WTC11 (cell line): ENCODE measurements at regions not wholly inside any gene's neighbourhood (a gene's known extent, or its start where the extent isn't known, plus 50 kb on each side); places are given as distances from the start of the nearest gene placed in this dataset.
A peak's percentile ranks its signal among the peaks of the same experiment; 100 is the strongest.

ENCODE experiments used
- ATAC-seq: fragments of 200-7000 bp; cut with Tn5 transposase; 2 replicates; pipeline ENCODE4 v1.10.0; 2021; ENCODE audit warnings: mild to moderate bottlenecking, moderate library complexity
- CTCF ChIA-PET: fragments of 300-600 bp; sonication (Branson Sonifier 250); formaldehyde crosslinking; loops from one replicate; lab custom pipeline; 2021; ENCODE audit warnings: antibody characterized with exemption; lab: Charles Lee
- POLR2A ChIA-PET: fragments of 350-600 bp; sonication (Branson Sonifier 250); formaldehyde crosslinking; loops from one replicate; lab custom pipeline; 2021; ENCODE audit warnings: antibody characterized with exemption; lab: Charles Lee
- DNase-seq: peaks from one replicate; pipeline ENCODE4 v3.0.0; 2021; ENCODE audit warnings: low spot score
- H3K27ac Mint-ChIP-seq: 2 replicates; pipeline ENCODE4 v1.8.0; 2021; ENCODE audit warnings: mixed read lengths
- H3K27me3 Mint-ChIP-seq: 2 replicates; pipeline ENCODE4 v1.8.0; 2021; ENCODE audit warnings: low read depth, mild to moderate bottlenecking, moderate library complexity, mixed read lengths
- H3K36me3 Mint-ChIP-seq: 2 replicates; pipeline ENCODE4 v1.8.0; 2021; ENCODE audit warnings: mixed read lengths
- H3K4me1 Mint-ChIP-seq: 2 replicates; pipeline ENCODE4 v1.8.0; 2022; ENCODE audit warnings: mixed read lengths
- H3K4me3 Mint-ChIP-seq: 2 replicates; pipeline ENCODE4 v1.8.0; 2021; ENCODE audit warnings: mild to moderate bottlenecking, moderate library complexity, mixed read lengths
- H3K9me3 Mint-ChIP-seq: 2 replicates; pipeline ENCODE4 v1.8.0; 2021; ENCODE audit warnings: mixed read lengths
- FOXJ3 ChIP-seq: sonication (generic); formaldehyde crosslinking; IDR thresholded peaks from 2 replicates; pipeline ENCODE4 v1.9.0; 2021; ENCODE audit warnings: missing genetic modification reagents, mild to moderate bottlenecking, borderline replicate concordance
- FOXK1 ChIP-seq: sonication (generic); formaldehyde crosslinking; IDR thresholded peaks from 2 replicates; pipeline ENCODE4 v1.8.0; 2022; ENCODE audit warnings: mild to moderate bottlenecking, moderate library complexity, missing genetic modification reagents
- FOXP1 ChIP-seq: sonication (generic); formaldehyde crosslinking; IDR thresholded peaks from 2 replicates; pipeline ENCODE4 v1.8.0; 2022; ENCODE audit warnings: missing genetic modification reagents, mild to moderate bottlenecking, moderate library complexity, borderline replicate concordance
- NFATC4 ChIP-seq: fragments of 250-450 bp; sonication (Bioruptor Pico); IDR thresholded peaks from 2 replicates; pipeline ENCODE4 v1.9.0; 2021; ENCODE audit warnings: mild to moderate bottlenecking
- NR1H2 ChIP-seq: sonication (generic); formaldehyde crosslinking; IDR thresholded peaks from 2 replicates; pipeline ENCODE4 v1.9.0; 2021; ENCODE audit warnings: mild to moderate bottlenecking, moderate library complexity, missing genetic modification reagents
- NR3C1 ChIP-seq: sonication (generic); formaldehyde crosslinking; conservative IDR thresholded peaks from 2 replicates; pipeline ENCODE4 v1.8.1; 2023; ENCODE audit warnings: low read depth, mild to moderate bottlenecking, missing genetic modification reagents
- RELA ChIP-seq: sonication (generic); formaldehyde crosslinking; IDR thresholded peaks from 2 replicates; pipeline ENCODE4 v1.8.1; 2022; ENCODE audit warnings: missing genetic modification reagents, mild to moderate bottlenecking, borderline replicate concordance
- SP1 ChIP-seq: sonication (generic); formaldehyde crosslinking; conservative IDR thresholded peaks from 2 replicates; pipeline ENCODE4 v1.8.1; 2022; ENCODE audit warnings: missing genetic modification reagents
- ZNF121 ChIP-seq: sonication (generic); formaldehyde crosslinking; IDR thresholded peaks from 2 replicates; pipeline ENCODE4 v1.8.0; 2023; ENCODE audit warnings: missing genetic modification reagents
- ZNF138 ChIP-seq: sonication (generic); formaldehyde crosslinking; conservative IDR thresholded peaks from 2 replicates; pipeline ENCODE4 v1.8.1; 2022; ENCODE audit warnings: mild to moderate bottlenecking, moderate library complexity, missing genetic modification reagents
- ZNF263 ChIP-seq: sonication (generic); formaldehyde crosslinking; IDR thresholded peaks from 2 replicates; pipeline ENCODE4 v1.8.1; 2022; ENCODE audit warnings: low read depth, mild to moderate bottlenecking, moderate library complexity, missing genetic modification reagents
- ZNF671 ChIP-seq: fragments of 250-450 bp; sonication (Bioruptor Pico); IDR thresholded peaks from 2 replicates; pipeline ENCODE4 v1.8.0; 2021; ENCODE audit warnings: mild to moderate bottlenecking
- TF ChIP-seq, protein P1 (sequence below): sonication (generic); formaldehyde crosslinking; IDR thresholded peaks from 2 replicates; pipeline ENCODE4 v1.8.0; 2022; ENCODE audit warnings: missing genetic modification reagents
- TF ChIP-seq, protein P2 (sequence below): sonication (generic); formaldehyde crosslinking; conservative IDR thresholded peaks from 2 replicates; pipeline ENCODE4 v1.8.1; 2023; ENCODE audit warnings: mild to moderate bottlenecking, low read depth, missing genetic modification reagents, moderate library complexity
- TF ChIP-seq, protein P3 (sequence below): sonication (generic); formaldehyde crosslinking; IDR thresholded peaks from 2 replicates; pipeline ENCODE4 v1.8.0; 2022; ENCODE audit warnings: mild to moderate bottlenecking, missing genetic modification reagents
- TF ChIP-seq, protein P4 (sequence below): sonication (generic); formaldehyde crosslinking; IDR thresholded peaks from 2 replicates; pipeline ENCODE4 v1.8.1; 2022; ENCODE audit warnings: mild to moderate bottlenecking, missing genetic modification reagents, moderate library complexity, borderline replicate concordance
- TF ChIP-seq, protein P5 (sequence below): fragments of 250-450 bp; sonication (Bioruptor Pico); IDR thresholded peaks from 2 replicates; pipeline ENCODE4 v2.1.2; 2022; ENCODE audit warnings: mild to moderate bottlenecking, moderate library complexity
- TF ChIP-seq, protein P6 (sequence below): sonication (generic); formaldehyde crosslinking; IDR thresholded peaks from 2 replicates; pipeline ENCODE4 v1.8.1; 2023; ENCODE audit warnings: mild to moderate bottlenecking, moderate library complexity, missing genetic modification reagents
- TF ChIP-seq, protein P7 (sequence below): sonication (generic); formaldehyde crosslinking; IDR thresholded peaks from 2 replicates; pipeline ENCODE4 v1.8.0; 2022; ENCODE audit warnings: mild to moderate bottlenecking, missing genetic modification reagents
- TF ChIP-seq, protein P8 (sequence below): sonication (generic); formaldehyde crosslinking; IDR thresholded peaks from 2 replicates; pipeline ENCODE4 v1.8.1; 2022; ENCODE audit warnings: low read depth, mild to moderate bottlenecking, moderate library complexity, missing genetic modification reagents, borderline replicate concordance

DNA sequence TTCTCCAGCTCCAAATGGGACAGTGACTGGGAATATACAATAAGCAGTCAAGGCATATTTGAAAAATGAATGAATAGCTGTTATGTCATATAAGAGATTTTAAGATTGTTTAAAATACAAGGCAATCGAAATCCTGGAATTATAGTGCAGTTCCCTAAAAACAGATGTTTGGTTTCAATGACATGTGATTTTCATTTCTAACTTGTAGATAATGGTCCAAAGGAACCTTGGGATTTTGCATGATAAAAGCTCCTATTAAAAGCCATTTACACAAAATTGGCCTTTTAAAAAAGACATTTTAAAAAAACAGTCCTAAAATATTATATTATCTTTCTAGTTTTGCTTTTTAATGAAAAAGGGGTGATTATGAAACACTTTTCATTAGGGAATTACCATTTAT, 905.1 kb downstream of the GALC start (continued):
- TF ChIP-seq, protein P1, sequence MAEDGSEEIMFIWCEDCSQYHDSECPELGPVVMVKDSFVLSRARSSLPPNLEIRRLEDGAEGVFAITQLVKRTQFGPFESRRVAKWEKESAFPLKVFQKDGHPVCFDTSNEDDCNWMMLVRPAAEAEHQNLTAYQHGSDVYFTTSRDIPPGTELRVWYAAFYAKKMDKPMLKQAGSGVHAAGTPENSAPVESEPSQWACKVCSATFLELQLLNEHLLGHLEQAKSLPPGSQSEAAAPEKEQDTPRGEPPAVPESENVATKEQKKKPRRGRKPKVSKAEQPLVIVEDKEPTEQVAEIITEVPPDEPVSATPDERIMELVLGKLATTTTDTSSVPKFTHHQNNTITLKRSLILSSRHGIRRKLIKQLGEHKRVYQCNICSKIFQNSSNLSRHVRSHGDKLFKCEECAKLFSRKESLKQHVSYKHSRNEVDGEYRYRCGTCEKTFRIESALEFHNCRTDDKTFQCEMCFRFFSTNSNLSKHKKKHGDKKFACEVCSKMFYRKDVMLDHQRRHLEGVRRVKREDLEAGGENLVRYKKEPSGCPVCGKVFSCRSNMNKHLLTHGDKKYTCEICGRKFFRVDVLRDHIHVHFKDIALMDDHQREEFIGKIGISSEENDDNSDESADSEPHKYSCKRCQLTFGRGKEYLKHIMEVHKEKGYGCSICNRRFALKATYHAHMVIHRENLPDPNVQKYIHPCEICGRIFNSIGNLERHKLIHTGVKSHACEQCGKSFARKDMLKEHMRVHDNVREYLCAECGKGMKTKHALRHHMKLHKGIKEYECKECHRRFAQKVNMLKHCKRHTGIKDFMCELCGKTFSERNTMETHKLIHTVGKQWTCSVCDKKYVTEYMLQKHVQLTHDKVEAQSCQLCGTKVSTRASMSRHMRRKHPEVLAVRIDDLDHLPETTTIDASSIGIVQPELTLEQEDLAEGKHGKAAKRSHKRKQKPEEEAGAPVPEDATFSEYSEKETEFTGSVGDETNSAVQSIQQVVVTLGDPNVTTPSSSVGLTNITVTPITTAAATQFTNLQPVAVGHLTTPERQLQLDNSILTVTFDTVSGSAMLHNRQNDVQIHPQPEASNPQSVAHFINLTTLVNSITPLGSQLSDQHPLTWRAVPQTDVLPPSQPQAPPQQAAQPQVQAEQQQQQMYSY (CRISPR knock-in tag): no peak
- TF ChIP-seq, protein P2, sequence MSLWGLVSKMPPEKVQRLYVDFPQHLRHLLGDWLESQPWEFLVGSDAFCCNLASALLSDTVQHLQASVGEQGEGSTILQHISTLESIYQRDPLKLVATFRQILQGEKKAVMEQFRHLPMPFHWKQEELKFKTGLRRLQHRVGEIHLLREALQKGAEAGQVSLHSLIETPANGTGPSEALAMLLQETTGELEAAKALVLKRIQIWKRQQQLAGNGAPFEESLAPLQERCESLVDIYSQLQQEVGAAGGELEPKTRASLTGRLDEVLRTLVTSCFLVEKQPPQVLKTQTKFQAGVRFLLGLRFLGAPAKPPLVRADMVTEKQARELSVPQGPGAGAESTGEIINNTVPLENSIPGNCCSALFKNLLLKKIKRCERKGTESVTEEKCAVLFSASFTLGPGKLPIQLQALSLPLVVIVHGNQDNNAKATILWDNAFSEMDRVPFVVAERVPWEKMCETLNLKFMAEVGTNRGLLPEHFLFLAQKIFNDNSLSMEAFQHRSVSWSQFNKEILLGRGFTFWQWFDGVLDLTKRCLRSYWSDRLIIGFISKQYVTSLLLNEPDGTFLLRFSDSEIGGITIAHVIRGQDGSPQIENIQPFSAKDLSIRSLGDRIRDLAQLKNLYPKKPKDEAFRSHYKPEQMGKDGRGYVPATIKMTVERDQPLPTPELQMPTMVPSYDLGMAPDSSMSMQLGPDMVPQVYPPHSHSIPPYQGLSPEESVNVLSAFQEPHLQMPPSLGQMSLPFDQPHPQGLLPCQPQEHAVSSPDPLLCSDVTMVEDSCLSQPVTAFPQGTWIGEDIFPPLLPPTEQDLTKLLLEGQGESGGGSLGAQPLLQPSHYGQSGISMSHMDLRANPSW (CRISPR knock-in tag): no peak
- TF ChIP-seq, protein P3, sequence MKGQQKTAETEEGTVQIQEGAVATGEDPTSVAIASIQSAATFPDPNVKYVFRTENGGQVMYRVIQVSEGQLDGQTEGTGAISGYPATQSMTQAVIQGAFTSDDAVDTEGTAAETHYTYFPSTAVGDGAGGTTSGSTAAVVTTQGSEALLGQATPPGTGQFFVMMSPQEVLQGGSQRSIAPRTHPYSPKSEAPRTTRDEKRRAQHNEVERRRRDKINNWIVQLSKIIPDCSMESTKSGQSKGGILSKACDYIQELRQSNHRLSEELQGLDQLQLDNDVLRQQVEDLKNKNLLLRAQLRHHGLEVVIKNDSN (CRISPR knock-in tag): no peak
- TF ChIP-seq NR1H2 (CRISPR knock-in tag): no peak
- no peak for TF ChIP-seq SP1
- no peak for TF ChIP-seq FOXK1 (CRISPR knock-in tag)
- TF ChIP-seq FOXJ3 (CRISPR knock-in tag): no peak

DNA sequence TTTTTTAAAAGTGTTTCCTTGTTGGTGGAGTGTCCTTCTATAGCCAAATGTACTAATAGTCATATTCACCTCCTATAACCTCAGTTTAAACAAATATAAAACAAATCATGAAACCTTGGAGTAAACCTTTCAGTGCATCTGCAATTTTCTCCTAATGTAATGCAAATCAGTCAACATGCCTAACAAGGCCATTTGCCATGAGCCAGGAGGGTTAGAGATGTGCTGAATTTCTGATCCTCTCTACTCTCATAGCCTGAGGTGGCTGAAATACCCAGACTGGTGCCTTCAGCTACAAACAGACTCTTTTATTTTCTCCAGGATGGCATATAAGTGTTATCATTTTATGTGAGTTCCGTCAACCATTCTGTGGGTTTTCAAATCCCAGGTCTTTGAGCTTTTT, 908.1 kb downstream of the GALC start:
- no peak overlapping the region for H3K27ac Mint-ChIP-seq
- TF ChIP-seq, protein P4, sequence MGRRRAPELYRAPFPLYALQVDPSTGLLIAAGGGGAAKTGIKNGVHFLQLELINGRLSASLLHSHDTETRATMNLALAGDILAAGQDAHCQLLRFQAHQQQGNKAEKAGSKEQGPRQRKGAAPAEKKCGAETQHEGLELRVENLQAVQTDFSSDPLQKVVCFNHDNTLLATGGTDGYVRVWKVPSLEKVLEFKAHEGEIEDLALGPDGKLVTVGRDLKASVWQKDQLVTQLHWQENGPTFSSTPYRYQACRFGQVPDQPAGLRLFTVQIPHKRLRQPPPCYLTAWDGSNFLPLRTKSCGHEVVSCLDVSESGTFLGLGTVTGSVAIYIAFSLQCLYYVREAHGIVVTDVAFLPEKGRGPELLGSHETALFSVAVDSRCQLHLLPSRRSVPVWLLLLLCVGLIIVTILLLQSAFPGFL (CRISPR knock-in tag): no peak
- TF ChIP-seq ZNF138 (no peak), ZNF671 (CRISPR knock-in tag) (no peak), FOXP1 (CRISPR knock-in tag) (no peak)
- TF ChIP-seq, protein P5, sequence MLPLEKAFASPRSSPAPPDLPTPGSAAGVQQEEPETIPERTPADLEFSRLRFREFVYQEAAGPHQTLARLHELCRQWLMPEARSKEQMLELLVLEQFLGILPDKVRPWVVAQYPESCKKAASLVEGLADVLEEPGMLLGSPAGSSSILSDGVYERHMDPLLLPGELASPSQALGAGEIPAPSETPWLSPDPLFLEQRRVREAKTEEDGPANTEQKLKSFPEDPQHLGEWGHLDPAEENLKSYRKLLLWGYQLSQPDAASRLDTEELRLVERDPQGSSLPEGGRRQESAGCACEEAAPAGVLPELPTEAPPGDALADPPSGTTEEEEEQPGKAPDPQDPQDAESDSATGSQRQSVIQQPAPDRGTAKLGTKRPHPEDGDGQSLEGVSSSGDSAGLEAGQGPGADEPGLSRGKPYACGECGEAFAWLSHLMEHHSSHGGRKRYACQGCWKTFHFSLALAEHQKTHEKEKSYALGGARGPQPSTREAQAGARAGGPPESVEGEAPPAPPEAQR (CRISPR knock-in tag): no peak
- TF ChIP-seq, all 79 proteins: peak for 0
- Mint-ChIP-seq H3K27me3 (peaks cover 50% of the 10 kb centered on the region), H3K4me3 (no peak overlapping the region), H3K36me3 (no peaks in the 10 kb centered on the region), H3K4me1 (peaks cover 62% of the 10 kb centered on the region), H3K9me3 (peaks cover 3% of the 10 kb centered on the region; the same call in 1 of the 2 replicates)
- ChIA-PET POLR2A (no interaction called here), CTCF (no interaction called here)
- ATAC-seq (peak; percentile 63), DNase-seq (no peak)

DNA sequence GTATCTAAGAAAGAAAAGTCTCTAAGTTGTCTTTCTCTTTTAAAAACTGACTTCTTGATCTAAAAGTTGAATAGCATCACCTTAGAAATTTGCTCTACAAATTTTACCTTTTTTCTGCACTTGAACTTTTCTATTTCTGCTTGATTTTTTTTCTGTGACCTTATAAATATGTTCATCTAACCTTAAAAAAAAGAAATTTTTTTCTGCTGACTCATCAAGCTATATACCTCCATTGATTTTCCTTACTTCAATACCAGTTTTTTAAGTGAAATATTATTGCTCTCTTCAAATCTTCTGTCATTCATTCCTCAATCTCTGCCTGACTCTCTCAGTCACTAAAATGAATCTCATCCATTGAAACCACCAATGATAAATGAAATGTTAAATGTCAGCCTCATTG, 910.1 kb downstream of the GALC start:
- CTCF ChIA-PET: interaction anchor here (1.1 kb wide), 1 partner anchor 33 kb away, joined by 3 read pairs; no protein-coding TSS in a partner anchor
- H3K36me3 Mint-ChIP-seq: no peaks in the 10 kb centered on the region
- H3K4me3 Mint-ChIP-seq: no peak overlapping the region
- no peak overlapping the region for H3K27ac Mint-ChIP-seq
- peaks cover 3% of the 10 kb centered on the region; the same call in 1 of the 2 replicates for H3K9me3 Mint-ChIP-seq
- DNase-seq (no peak), ATAC-seq (no peak)
- H3K4me1 Mint-ChIP-seq: peaks cover 52% of the 10 kb centered on the region
- POLR2A ChIA-PET: no interaction called here
- peaks cover 49% of the 10 kb centered on the region for H3K27me3 Mint-ChIP-seq
- TF ChIP-seq, protein P6, sequence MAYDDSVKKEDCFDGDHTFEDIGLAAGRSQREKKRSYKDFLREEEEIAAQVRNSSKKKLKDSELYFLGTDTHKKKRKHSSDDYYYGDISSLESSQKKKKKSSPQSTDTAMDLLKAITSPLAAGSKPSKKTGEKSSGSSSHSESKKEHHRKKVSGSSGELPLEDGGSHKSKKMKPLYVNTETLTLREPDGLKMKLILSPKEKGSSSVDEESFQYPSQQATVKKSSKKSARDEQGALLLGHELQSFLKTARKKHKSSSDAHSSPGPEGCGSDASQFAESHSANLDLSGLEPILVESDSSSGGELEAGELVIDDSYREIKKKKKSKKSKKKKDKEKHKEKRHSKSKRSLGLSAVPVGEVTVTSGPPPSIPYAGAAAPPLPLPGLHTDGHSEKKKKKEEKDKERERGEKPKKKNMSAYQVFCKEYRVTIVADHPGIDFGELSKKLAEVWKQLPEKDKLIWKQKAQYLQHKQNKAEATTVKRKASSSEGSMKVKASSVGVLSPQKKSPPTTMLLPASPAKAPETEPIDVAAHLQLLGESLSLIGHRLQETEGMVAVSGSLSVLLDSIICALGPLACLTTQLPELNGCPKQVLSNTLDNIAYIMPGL: no peak
- TF ChIP-seq NFATC4: no peak
- TF ChIP-seq ZNF121 (CRISPR knock-in tag): no peak
- TF ChIP-seq, protein P7, sequence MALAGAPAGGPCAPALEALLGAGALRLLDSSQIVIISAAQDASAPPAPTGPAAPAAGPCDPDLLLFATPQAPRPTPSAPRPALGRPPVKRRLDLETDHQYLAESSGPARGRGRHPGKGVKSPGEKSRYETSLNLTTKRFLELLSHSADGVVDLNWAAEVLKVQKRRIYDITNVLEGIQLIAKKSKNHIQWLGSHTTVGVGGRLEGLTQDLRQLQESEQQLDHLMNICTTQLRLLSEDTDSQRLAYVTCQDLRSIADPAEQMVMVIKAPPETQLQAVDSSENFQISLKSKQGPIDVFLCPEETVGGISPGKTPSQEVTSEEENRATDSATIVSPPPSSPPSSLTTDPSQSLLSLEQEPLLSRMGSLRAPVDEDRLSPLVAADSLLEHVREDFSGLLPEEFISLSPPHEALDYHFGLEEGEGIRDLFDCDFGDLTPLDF (CRISPR knock-in tag): no peak
- no peak for TF ChIP-seq RELA
- no peak for TF ChIP-seq FOXK1 (CRISPR knock-in tag)
- TF ChIP-seq ZNF263 (CRISPR knock-in tag): no peak
- TF ChIP-seq NR1H2 (CRISPR knock-in tag): no peak
- no peak for TF ChIP-seq NR3C1 (CRISPR knock-in tag)
- TF ChIP-seq, protein P8, sequence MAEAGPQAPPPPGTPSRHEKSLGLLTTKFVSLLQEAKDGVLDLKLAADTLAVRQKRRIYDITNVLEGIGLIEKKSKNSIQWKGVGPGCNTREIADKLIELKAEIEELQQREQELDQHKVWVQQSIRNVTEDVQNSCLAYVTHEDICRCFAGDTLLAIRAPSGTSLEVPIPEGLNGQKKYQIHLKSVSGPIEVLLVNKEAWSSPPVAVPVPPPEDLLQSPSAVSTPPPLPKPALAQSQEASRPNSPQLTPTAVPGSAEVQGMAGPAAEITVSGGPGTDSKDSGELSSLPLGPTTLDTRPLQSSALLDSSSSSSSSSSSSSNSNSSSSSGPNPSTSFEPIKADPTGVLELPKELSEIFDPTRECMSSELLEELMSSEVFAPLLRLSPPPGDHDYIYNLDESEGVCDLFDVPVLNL (CRISPR knock-in tag): no peak
